ENCODE measurements at regions not wholly inside any gene's neighbourhood (a gene's known extent, or its start where the extent isn't known, plus 50 kb on each side); places are given as distances from the start of the nearest gene placed in this dataset.

DNA sequence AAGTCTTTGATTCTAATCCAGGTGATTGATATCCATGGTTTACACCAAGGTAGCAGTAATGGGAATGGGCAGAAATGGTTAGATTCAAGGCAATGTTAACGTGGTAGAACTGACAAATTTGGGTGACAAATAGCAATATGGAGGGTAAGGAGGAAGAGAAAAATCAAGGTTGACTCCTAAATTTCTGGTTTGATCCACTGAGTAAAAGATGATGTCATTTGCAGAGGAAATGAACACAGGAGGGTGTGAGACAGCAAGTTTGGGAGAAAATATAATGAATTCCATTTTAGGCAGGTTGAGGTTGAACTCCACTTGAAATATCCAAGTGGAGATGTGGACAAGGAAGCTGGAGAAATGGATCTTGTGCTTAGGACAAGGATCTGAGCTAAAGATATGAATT, 170.9 kb upstream of the CAMK1G start:
- H3K9me3 ChIP-seq (ENCODE audit: control insufficient read depth, insufficient read depth, low read length) = no peaks in the 10 kb centered on the region
- no CpG with 5 or more reads among the region's 1 CpG for WGBS (ENCODE audit: insufficient coverage, insufficient read length)
- no peaks in the 10 kb centered on the region for H3K36me3 ChIP-seq (ENCODE audit: control insufficient read depth, insufficient read depth, low read length)
- H3K27ac ChIP-seq (ENCODE audit: low read length) = no peak overlapping the region
- H3K4me3 ChIP-seq (ENCODE audit: low read length) = no peak overlapping the region
- peaks cover 5% of the 10 kb centered on the region; the same call in 1 of the 2 replicates for H3K27me3 ChIP-seq (ENCODE audit: control insufficient read depth, insufficient read depth, low read length)
- H3K4me1 ChIP-seq (ENCODE audit: control insufficient read depth, insufficient read depth, low read length) = peaks cover 2% of the 10 kb centered on the region; the same call in 1 of the 2 replicates
- no peak for DNase-seq (ENCODE audit: low read depth, low spot score)

DNA sequence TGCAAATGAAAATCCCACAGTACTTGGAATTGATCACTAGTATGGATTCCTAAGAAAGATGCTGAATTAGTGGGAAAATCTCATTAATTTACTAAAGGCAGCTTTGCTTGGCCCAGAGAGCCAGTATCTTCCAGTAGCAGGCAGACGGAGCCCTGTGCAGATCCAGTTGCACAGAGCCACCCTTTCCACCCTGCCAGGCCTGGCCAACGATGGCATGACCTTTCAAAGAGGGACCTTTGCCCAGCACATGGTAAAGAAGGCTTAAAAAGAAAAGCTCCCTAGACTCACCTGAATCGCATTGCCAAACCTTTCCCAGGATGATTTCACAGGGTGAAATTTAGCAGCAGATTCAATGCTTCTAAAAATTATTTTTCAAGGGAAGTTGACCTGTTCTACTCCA, 170.5 kb upstream of the CAMK1G start:
- Histone ChIP-seq H3K9me3 (ENCODE audit: control insufficient read depth, insufficient read depth, low read length) (no peaks in the 10 kb centered on the region), H3K27ac (ENCODE audit: low read length) (no peak overlapping the region), H3K4me1 (ENCODE audit: control insufficient read depth, insufficient read depth, low read length) (peaks cover 2% of the 10 kb centered on the region; the same call in 1 of the 2 replicates), H3K4me3 (ENCODE audit: low read length) (no peak overlapping the region), H3K27me3 (ENCODE audit: control insufficient read depth, insufficient read depth, low read length) (peaks cover 5% of the 10 kb centered on the region; the same call in 1 of the 2 replicates), H3K36me3 (ENCODE audit: control insufficient read depth, insufficient read depth, low read length) (no peaks in the 10 kb centered on the region)
- no peak for DNase-seq (ENCODE audit: low read depth, low spot score)
- no CpG with 5 or more reads among the region's 3 CpGs for WGBS (ENCODE audit: insufficient coverage, insufficient read length)

DNA sequence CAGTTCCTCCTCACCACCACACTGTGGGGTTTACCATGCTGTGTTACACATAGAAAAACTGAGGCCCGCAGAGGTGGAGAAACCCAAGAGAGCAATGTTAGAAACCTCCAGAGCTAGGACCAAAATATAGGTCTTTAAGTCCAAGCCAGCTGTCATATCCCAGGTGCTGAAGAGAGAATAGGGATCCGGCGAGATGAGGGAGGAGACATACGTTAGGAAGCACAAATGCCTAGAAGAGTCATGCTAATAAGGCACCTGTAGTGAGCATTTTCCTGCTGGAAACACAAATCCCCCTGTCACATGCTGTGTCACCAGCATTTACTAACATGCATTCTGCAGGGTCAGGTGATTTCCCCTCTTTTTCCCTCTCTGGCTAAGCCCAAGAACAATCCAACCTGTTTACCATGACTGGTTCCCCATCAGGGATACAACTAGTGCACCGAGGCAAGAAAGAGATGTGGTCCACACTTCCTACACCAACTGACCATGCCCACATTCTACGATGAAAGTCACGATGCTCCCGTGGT, 168.6 kb upstream of the CAMK1G start:
- peaks cover 5% of the 10 kb centered on the region; the same call in 1 of the 2 replicates for H3K27me3 ChIP-seq (ENCODE audit: control insufficient read depth, insufficient read depth, low read length)
- no peak for DNase-seq (ENCODE audit: low read depth, low spot score)
- H3K27ac ChIP-seq (ENCODE audit: low read length) = no peak overlapping the region
- no peaks in the 10 kb centered on the region for H3K36me3 ChIP-seq (ENCODE audit: control insufficient read depth, insufficient read depth, low read length)
- no peaks in the 10 kb centered on the region for H3K9me3 ChIP-seq (ENCODE audit: control insufficient read depth, insufficient read depth, low read length)
- peaks cover 2% of the 10 kb centered on the region; the same call in 1 of the 2 replicates for H3K4me1 ChIP-seq (ENCODE audit: control insufficient read depth, insufficient read depth, low read length)
- H3K4me3 ChIP-seq (ENCODE audit: low read length) = no peak overlapping the region
- no CpG with 5 or more reads among the region's 8 CpGs for WGBS (ENCODE audit: insufficient coverage, insufficient read length)

DNA sequence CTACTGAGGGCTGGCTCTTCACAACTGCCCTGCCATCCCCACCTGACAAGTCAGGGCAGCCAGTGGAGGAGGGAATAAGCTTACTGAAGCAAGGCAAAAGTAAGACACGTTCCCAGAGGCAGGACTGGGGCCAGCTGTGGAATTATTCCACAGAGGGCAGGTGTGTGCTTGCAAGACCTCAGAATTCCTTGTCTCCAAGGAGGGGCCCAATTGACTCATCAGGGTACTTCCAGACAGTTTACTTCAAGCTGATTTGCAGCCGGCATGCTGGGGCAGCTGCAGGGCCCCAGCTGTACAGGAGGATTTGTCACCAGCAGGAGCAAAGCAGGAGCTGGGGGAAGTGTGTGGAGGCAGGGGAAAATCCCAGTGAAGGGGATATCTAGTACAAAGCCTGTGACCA, 167.5 kb upstream of the CAMK1G start:
- no peak overlapping the region for H3K4me3 ChIP-seq (ENCODE audit: low read length)
- no peak overlapping the region for H3K27ac ChIP-seq (ENCODE audit: low read length)
- no peak for DNase-seq (ENCODE audit: low read depth, low spot score)
- no peaks in the 10 kb centered on the region for H3K9me3 ChIP-seq (ENCODE audit: control insufficient read depth, insufficient read depth, low read length)
- no CpG with 5 or more reads among the region's 2 CpGs for WGBS (ENCODE audit: insufficient coverage, insufficient read length)
- H3K4me1 ChIP-seq (ENCODE audit: control insufficient read depth, insufficient read depth, low read length) = peaks cover 2% of the 10 kb centered on the region; the same call in 1 of the 2 replicates
- peaks cover 5% of the 10 kb centered on the region; the same call in 1 of the 2 replicates for H3K27me3 ChIP-seq (ENCODE audit: control insufficient read depth, insufficient read depth, low read length)
- no peaks in the 10 kb centered on the region for H3K36me3 ChIP-seq (ENCODE audit: control insufficient read depth, insufficient read depth, low read length)

DNA sequence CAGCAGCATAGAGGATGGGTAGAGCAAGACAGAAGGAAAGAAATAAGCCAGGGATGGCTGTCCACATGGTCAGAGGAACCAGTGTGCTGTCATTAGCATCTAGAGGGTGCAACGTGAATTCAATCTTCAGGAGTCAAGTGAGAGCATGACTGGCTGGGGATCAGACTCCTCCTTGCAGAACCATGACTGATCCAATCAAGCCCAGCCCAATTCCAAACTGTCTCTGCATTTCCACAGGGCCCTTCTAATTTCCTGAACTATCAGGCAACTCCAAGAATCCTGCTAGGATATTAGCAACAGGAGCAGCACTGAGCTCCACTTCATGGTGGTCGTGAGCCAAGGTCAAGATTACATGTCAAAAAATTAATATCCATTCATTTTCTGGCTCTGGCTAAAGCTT, 166.8 kb upstream of the CAMK1G start:
- no CpG with 5 or more reads among the region's 2 CpGs for WGBS (ENCODE audit: insufficient coverage, insufficient read length)
- H3K4me3 ChIP-seq (ENCODE audit: low read length) = no peak overlapping the region
- no peak overlapping the region for H3K27ac ChIP-seq (ENCODE audit: low read length)
- no peak for DNase-seq (ENCODE audit: low read depth, low spot score)
- H3K27me3 ChIP-seq (ENCODE audit: control insufficient read depth, insufficient read depth, low read length) = peaks cover 5% of the 10 kb centered on the region; the same call in 1 of the 2 replicates
- no peaks in the 10 kb centered on the region for H3K36me3 ChIP-seq (ENCODE audit: control insufficient read depth, insufficient read depth, low read length)
- H3K4me1 ChIP-seq (ENCODE audit: control insufficient read depth, insufficient read depth, low read length) = peaks cover 2% of the 10 kb centered on the region; the same call in 1 of the 2 replicates
- H3K9me3 ChIP-seq (ENCODE audit: control insufficient read depth, insufficient read depth, low read length) = no peaks in the 10 kb centered on the region

DNA sequence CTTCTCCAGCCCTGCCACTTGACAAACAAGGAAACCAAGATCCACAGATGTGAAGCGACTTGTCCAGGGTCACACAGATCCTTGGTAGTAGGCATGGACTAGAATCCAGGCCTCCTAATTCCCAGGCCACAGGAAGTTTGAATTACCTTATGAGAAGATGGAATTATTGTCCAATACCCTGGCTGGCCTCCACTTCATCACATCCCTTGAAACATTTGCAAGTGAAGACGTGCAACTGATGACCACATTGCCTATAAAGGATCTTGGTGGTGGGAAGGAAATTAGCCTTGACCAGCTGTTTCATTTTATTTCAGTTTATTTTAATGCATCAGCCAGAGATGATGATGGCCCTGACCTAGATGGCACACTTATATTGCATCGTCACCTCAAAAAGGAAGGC, 165.8 kb upstream of the CAMK1G start:
- H3K27ac ChIP-seq (ENCODE audit: low read length) = no peak overlapping the region
- no peaks in the 10 kb centered on the region for H3K9me3 ChIP-seq (ENCODE audit: control insufficient read depth, insufficient read depth, low read length)
- no peaks in the 10 kb centered on the region for H3K36me3 ChIP-seq (ENCODE audit: control insufficient read depth, insufficient read depth, low read length)
- DNase-seq (ENCODE audit: low read depth, low spot score) = no peak
- peaks cover 4% of the 10 kb centered on the region; the same call in 1 of the 2 replicates for H3K27me3 ChIP-seq (ENCODE audit: control insufficient read depth, insufficient read depth, low read length)
- H3K4me1 ChIP-seq (ENCODE audit: control insufficient read depth, insufficient read depth, low read length) = peaks cover 2% of the 10 kb centered on the region; the same call in 1 of the 2 replicates
- WGBS (ENCODE audit: insufficient coverage, insufficient read length) = no CpG with 5 or more reads among the region's 3 CpGs
- H3K4me3 ChIP-seq (ENCODE audit: low read length) = no peak overlapping the region

DNA sequence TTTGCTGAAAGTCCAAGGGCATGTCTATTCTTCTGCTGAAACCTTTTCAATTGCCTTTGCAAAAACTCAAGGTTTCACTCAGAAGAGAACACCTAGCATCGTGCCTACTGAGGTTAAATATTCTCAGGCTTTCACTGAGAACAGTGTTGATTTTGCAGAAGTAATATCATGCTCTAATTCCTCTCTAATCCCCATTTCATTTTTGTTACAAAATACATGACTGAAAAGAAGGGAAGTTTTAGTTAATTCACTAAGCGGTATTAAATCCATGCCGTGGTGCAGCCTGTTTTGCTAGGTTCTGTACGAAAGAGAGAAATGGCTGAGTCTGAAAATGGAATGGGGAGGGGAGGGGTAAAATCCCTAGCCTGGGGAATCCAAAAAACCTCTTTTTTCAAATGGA, 163.2 kb upstream of the CAMK1G start:
- Histone ChIP-seq H3K27ac (ENCODE audit: low read length) (no peak overlapping the region), H3K4me1 (ENCODE audit: control insufficient read depth, insufficient read depth, low read length) (peaks cover 2% of the 10 kb centered on the region; the same call in 1 of the 2 replicates), H3K36me3 (ENCODE audit: control insufficient read depth, insufficient read depth, low read length) (no peaks in the 10 kb centered on the region), H3K9me3 (ENCODE audit: control insufficient read depth, insufficient read depth, low read length) (no peaks in the 10 kb centered on the region), H3K27me3 (ENCODE audit: control insufficient read depth, insufficient read depth, low read length) (peaks cover 1% of the 10 kb centered on the region; the same call in 1 of the 2 replicates), H3K4me3 (ENCODE audit: low read length) (no peak overlapping the region)
- WGBS (ENCODE audit: insufficient coverage, insufficient read length) = no CpG with 5 or more reads among the region's 4 CpGs
- DNase-seq (ENCODE audit: low read depth, low spot score) = no peak

DNA sequence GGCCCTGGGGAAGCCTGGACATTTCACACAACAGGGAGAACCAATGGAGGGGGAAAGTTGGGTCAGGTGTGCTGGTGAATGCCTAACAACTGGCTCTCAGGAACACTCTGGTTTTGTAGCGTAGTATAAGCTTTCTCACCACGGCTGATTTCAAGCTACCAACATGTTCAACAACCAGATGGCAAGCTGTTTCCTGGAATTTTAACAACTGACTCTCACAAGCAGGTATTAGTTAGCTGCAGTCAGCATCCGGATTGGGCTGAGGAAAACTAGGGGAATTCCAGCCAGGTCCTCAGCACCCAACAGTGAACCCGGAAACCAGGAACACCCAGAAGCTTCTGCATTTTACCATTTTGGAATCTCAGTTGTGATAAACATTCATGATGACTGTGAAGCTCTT, 162.3 kb upstream of the CAMK1G start:
- H3K27me3 ChIP-seq (ENCODE audit: control insufficient read depth, insufficient read depth, low read length) = no peaks in the 10 kb centered on the region
- no peaks in the 10 kb centered on the region for H3K36me3 ChIP-seq (ENCODE audit: control insufficient read depth, insufficient read depth, low read length)
- no peak overlapping the region for H3K4me3 ChIP-seq (ENCODE audit: low read length)
- no CpG with 5 or more reads among the region's 4 CpGs for WGBS (ENCODE audit: insufficient coverage, insufficient read length)
- no peaks in the 10 kb centered on the region for H3K9me3 ChIP-seq (ENCODE audit: control insufficient read depth, insufficient read depth, low read length)
- H3K4me1 ChIP-seq (ENCODE audit: control insufficient read depth, insufficient read depth, low read length) = peaks cover 2% of the 10 kb centered on the region; the same call in 1 of the 2 replicates
- H3K27ac ChIP-seq (ENCODE audit: low read length) = no peak overlapping the region
- DNase-seq (ENCODE audit: low read depth, low spot score) = no peak

DNA sequence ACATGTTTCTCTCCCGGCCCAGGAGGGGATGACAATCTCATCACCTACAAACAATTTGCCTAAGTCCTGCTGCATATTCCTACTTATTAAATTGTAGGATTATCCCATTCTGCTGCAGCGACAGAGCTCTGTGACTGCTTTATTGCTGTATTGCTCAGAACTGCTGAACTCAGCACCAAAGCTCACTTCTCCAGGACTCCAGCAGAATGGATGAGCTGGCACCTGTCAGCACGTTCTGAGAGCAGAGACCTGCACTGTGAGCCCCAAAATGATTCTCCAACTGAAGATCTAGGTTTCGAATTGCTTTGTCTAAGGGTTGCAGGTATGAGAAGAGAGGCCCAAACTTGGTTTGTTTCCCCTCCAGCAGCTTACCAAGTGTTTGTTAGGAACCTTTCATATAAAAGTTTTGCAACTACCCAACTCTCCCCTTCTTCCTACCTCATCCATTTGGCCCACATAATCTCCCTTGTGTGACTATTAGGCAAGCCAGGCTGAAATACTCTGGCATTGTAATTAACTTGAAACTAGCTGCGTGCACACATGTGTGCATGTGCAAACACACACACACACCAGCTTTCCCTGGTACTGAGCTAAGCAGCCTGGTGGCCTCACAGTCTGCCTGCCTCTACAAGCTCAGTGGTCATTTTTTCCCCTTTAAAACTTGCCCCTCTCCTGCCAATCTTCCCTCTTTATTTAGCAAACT, 161.4 kb upstream of the CAMK1G start:
- Histone ChIP-seq H3K27ac (ENCODE audit: low read length) (no peak overlapping the region), H3K27me3 (ENCODE audit: control insufficient read depth, insufficient read depth, low read length) (no peaks in the 10 kb centered on the region), H3K4me1 (ENCODE audit: control insufficient read depth, insufficient read depth, low read length) (peaks cover 2% of the 10 kb centered on the region; the same call in 1 of the 2 replicates), H3K9me3 (ENCODE audit: control insufficient read depth, insufficient read depth, low read length) (no peaks in the 10 kb centered on the region), H3K36me3 (ENCODE audit: control insufficient read depth, insufficient read depth, low read length) (no peaks in the 10 kb centered on the region), H3K4me3 (ENCODE audit: low read length) (no peak overlapping the region)
- no peak for DNase-seq (ENCODE audit: low read depth, low spot score)
- no CpG with 5 or more reads among the region's 5 CpGs for WGBS (ENCODE audit: insufficient coverage, insufficient read length)

DNA sequence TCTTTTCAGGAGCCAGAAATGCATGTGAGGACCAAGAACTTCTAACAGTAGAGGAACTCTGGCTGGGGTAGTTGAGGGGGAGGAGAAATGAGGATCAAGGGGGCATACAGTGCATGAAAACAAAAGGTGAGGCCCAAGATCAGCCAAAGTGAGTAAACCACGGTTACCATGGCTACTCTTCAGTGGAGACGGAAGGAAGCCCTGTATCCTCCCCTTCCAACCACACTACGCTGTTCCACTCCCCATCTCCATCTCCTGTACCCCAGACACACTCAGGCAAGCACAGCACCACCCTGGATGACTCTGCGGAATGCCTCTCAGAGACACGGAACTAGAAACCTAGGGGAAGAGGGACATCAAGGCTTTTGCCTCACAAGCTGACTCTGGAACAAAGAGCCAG, 157.6 kb upstream of the CAMK1G start:
- no CpG with 5 or more reads among the region's 5 CpGs for WGBS (ENCODE audit: insufficient coverage, insufficient read length)
- DNase-seq (ENCODE audit: low read depth, low spot score) = no peak
- no peaks in the 10 kb centered on the region for H3K9me3 ChIP-seq (ENCODE audit: control insufficient read depth, insufficient read depth, low read length)
- H3K4me1 ChIP-seq (ENCODE audit: control insufficient read depth, insufficient read depth, low read length) = peaks cover 9% of the 10 kb centered on the region
- H3K27ac ChIP-seq (ENCODE audit: low read length) = no peak overlapping the region
- H3K4me3 ChIP-seq (ENCODE audit: low read length) = no peak overlapping the region
- H3K36me3 ChIP-seq (ENCODE audit: control insufficient read depth, insufficient read depth, low read length) = no peaks in the 10 kb centered on the region
- H3K27me3 ChIP-seq (ENCODE audit: control insufficient read depth, insufficient read depth, low read length) = no peaks in the 10 kb centered on the region
